ENCODE measurements at regions not wholly inside any gene's neighbourhood (a gene's known extent, or its start where the extent isn't known, plus 50 kb on each side); places are given as distances from the start of the nearest gene placed in this dataset.

- TF ChIP-seq CTCF (IDR thresholded peaks at IDR 0.05; ENCODE audit: low read depth, low read length) = no peak
- no peak for TF ChIP-seq MAX (IDR thresholded peaks at IDR 0.05; ENCODE audit: low read depth, low read length)
- no peak for TF ChIP-seq MYC (IDR thresholded peaks at IDR 0.05; ENCODE audit: low read depth, low read length)
Measured at GRCh38 chr22:47645923-47646322, 883.5 kb downstream of the TBC1D22A start.

Data from NB4 (cell line).